ENCODE measurements at regions not wholly inside any gene's neighbourhood (a gene's known extent, or its start where the extent isn't known, plus 50 kb on each side); places are given as distances from the start of the nearest gene placed in this dataset.
"Not testable (repeated sequence)": the region's sequence is repeated elsewhere in the genome, so short reads cannot be mapped to it uniquely, and the experiment has no call there.

GRCh38 chr1:157326173-157326859 lies 188.1 kb upstream of the ETV3 start:
- intact Hi-C loops (cut with micrococcal nuclease), result no loop called here
- H3K4me1 Mint-ChIP-seq (ENCODE audit: low read depth), result no peaks in the 10 kb centered on the region
- DNase-seq (ENCODE audit: low spot score), result no peak
- H3K4me3 Mint-ChIP-seq, result no peak overlapping the region
- no peaks in the 10 kb centered on the region for H3K9me3 Mint-ChIP-seq
- H3K36me3 Mint-ChIP-seq (ENCODE audit: low read depth), result no peaks in the 10 kb centered on the region
- H3K27ac Mint-ChIP-seq, result no peak overlapping the region
- peaks cover 19% of the 10 kb centered on the region for H3K27me3 Mint-ChIP-seq (ENCODE audit: insufficient read depth)

- Mint-ChIP-seq H3K27ac (no peak overlapping the region), H3K9me3 (no peaks in the 10 kb centered on the region), H3K4me1 (ENCODE audit: low read depth) (no peaks in the 10 kb centered on the region), H3K36me3 (ENCODE audit: low read depth) (no peaks in the 10 kb centered on the region), H3K27me3 (ENCODE audit: insufficient read depth) (peaks cover 19% of the 10 kb centered on the region), H3K4me3 (no peak overlapping the region)
- DNase-seq (ENCODE audit: low spot score), result no peak
- intact Hi-C loops (cut with micrococcal nuclease), result no loop called here
Measured at GRCh38 chr1:157325220-157325619, 187.0 kb upstream of the ETV3 start.

- H3K27ac Mint-ChIP-seq; H3K4me1 Mint-ChIP-seq (ENCODE audit: low read depth); H3K4me3 Mint-ChIP-seq; DNase-seq (ENCODE audit: low spot score); intact Hi-C loops (cut with micrococcal nuclease); H3K9me3 Mint-ChIP-seq; H3K36me3 Mint-ChIP-seq (ENCODE audit: low read depth): not testable (repeated sequence)
- peaks cover 15% of the 10 kb centered on the region for H3K27me3 Mint-ChIP-seq (ENCODE audit: insufficient read depth)
Measured at GRCh38 chr1:157321972-157322371, 183.8 kb upstream of the ETV3 start.

GRCh38 chr1:157319567-157319966 lies 181.4 kb upstream of the ETV3 start:
- intact Hi-C loops (cut with micrococcal nuclease), result no loop called here

GRCh38 chr1:157317229-157317628 lies 179.0 kb upstream of the ETV3 start:
- DNase-seq (ENCODE audit: low spot score); intact Hi-C loops (cut with micrococcal nuclease); H3K36me3 Mint-ChIP-seq (ENCODE audit: low read depth); H3K27me3 Mint-ChIP-seq (ENCODE audit: insufficient read depth); H3K27ac Mint-ChIP-seq; H3K4me3 Mint-ChIP-seq; H3K4me1 Mint-ChIP-seq (ENCODE audit: low read depth): not testable (repeated sequence)
- peaks cover 11% of the 10 kb centered on the region for H3K9me3 Mint-ChIP-seq

More at GRCh38 chr1:157319567-157319966, 181.4 kb upstream of the ETV3 start:
- Mint-ChIP-seq H3K27ac (no peak overlapping the region), H3K4me3 (no peak overlapping the region), H3K36me3 (ENCODE audit: low read depth) (no peaks in the 10 kb centered on the region), H3K9me3 (peaks cover 11% of the 10 kb centered on the region), H3K4me1 (ENCODE audit: low read depth) (no peaks in the 10 kb centered on the region), H3K27me3 (ENCODE audit: insufficient read depth) (peaks cover 4% of the 10 kb centered on the region)
- DNase-seq (ENCODE audit: low spot score), result no peak

GRCh38 chr1:157315544-157315943 lies 177.3 kb upstream of the ETV3 start:
- peaks cover 5% of the 10 kb centered on the region for H3K27me3 Mint-ChIP-seq (ENCODE audit: insufficient read depth)
- H3K36me3 Mint-ChIP-seq (ENCODE audit: low read depth), result no peaks in the 10 kb centered on the region
- no peak overlapping the region for H3K27ac Mint-ChIP-seq
- H3K4me1 Mint-ChIP-seq (ENCODE audit: low read depth), result no peaks in the 10 kb centered on the region
- no peak for DNase-seq (ENCODE audit: low spot score)
- H3K9me3 Mint-ChIP-seq, result peaks cover 11% of the 10 kb centered on the region
- H3K4me3 Mint-ChIP-seq, result no peak overlapping the region
- intact Hi-C loops (cut with micrococcal nuclease), result no loop called here

- intact Hi-C loops (cut with micrococcal nuclease), result no loop called here
- no peak overlapping the region for H3K27ac Mint-ChIP-seq
- peaks cover 5% of the 10 kb centered on the region for H3K27me3 Mint-ChIP-seq (ENCODE audit: insufficient read depth)
- peaks cover 11% of the 10 kb centered on the region for H3K9me3 Mint-ChIP-seq
- no peaks in the 10 kb centered on the region for H3K36me3 Mint-ChIP-seq (ENCODE audit: low read depth)
- no peaks in the 10 kb centered on the region for H3K4me1 Mint-ChIP-seq (ENCODE audit: low read depth)
- no peak overlapping the region for H3K4me3 Mint-ChIP-seq
- no peak for DNase-seq (ENCODE audit: low spot score)
Measured at GRCh38 chr1:157314408-157314807, 176.2 kb upstream of the ETV3 start.

- DNase-seq (ENCODE audit: low spot score), result no peak
- Mint-ChIP-seq H3K36me3 (ENCODE audit: low read depth) (no peaks in the 10 kb centered on the region), H3K4me3 (no peak overlapping the region), H3K27ac (no peak overlapping the region), H3K9me3 (peaks cover 11% of the 10 kb centered on the region), H3K4me1 (ENCODE audit: low read depth) (no peaks in the 10 kb centered on the region), H3K27me3 (ENCODE audit: insufficient read depth) (peaks cover 7% of the 10 kb centered on the region)
- intact Hi-C loops (cut with micrococcal nuclease), result no loop called here
Measured at GRCh38 chr1:157313240-157313807, 175.1 kb upstream of the ETV3 start.

- Mint-ChIP-seq H3K27ac (no peak overlapping the region), H3K36me3 (ENCODE audit: low read depth) (no peaks in the 10 kb centered on the region), H3K27me3 (ENCODE audit: insufficient read depth) (peaks cover 7% of the 10 kb centered on the region), H3K9me3 (peaks cover 5% of the 10 kb centered on the region), H3K4me3 (no peak overlapping the region), H3K4me1 (ENCODE audit: low read depth) (no peaks in the 10 kb centered on the region)
- intact Hi-C loops (cut with micrococcal nuclease), result no loop called here
- no peak for DNase-seq (ENCODE audit: low spot score)
Measured at GRCh38 chr1:157312082-157312812, 174.1 kb upstream of the ETV3 start.

GRCh38 chr1:157311730-157312081 lies 173.5 kb upstream of the ETV3 start:
- intact Hi-C loops (cut with micrococcal nuclease), result no loop called here
- Mint-ChIP-seq H3K4me3 (no peak overlapping the region), H3K4me1 (ENCODE audit: low read depth) (no peaks in the 10 kb centered on the region), H3K27me3 (ENCODE audit: insufficient read depth) (peaks cover 7% of the 10 kb centered on the region), H3K27ac (no peak overlapping the region), H3K36me3 (ENCODE audit: low read depth) (no peaks in the 10 kb centered on the region), H3K9me3 (peaks cover 5% of the 10 kb centered on the region)
- DNase-seq (ENCODE audit: low spot score), result no peak

GRCh38 chr1:157310805-157311729 lies 172.9 kb upstream of the ETV3 start:
- H3K9me3 Mint-ChIP-seq; H3K27me3 Mint-ChIP-seq (ENCODE audit: insufficient read depth); H3K36me3 Mint-ChIP-seq (ENCODE audit: low read depth); intact Hi-C loops (cut with micrococcal nuclease); DNase-seq (ENCODE audit: low spot score); H3K27ac Mint-ChIP-seq; H3K4me1 Mint-ChIP-seq (ENCODE audit: low read depth); H3K4me3 Mint-ChIP-seq: not testable (repeated sequence)

- Mint-ChIP-seq H3K27ac (no peak overlapping the region), H3K4me3 (no peak overlapping the region), H3K27me3 (ENCODE audit: insufficient read depth) (peaks cover 7% of the 10 kb centered on the region), H3K9me3 (no peaks in the 10 kb centered on the region), H3K4me1 (ENCODE audit: low read depth) (no peaks in the 10 kb centered on the region), H3K36me3 (ENCODE audit: low read depth) (no peaks in the 10 kb centered on the region)
- DNase-seq (ENCODE audit: low spot score), result no peak
- intact Hi-C loops (cut with micrococcal nuclease), result no loop called here
Measured at GRCh38 chr1:157310401-157310800, 172.2 kb upstream of the ETV3 start.

GRCh38 chr1:157307491-157307890 lies 169.3 kb upstream of the ETV3 start:
- Mint-ChIP-seq H3K4me1 (ENCODE audit: low read depth) (no peaks in the 10 kb centered on the region), H3K36me3 (ENCODE audit: low read depth) (no peaks in the 10 kb centered on the region), H3K27ac (no peak overlapping the region), H3K27me3 (ENCODE audit: insufficient read depth) (peaks cover 8% of the 10 kb centered on the region), H3K9me3 (no peaks in the 10 kb centered on the region), H3K4me3 (no peak overlapping the region)
- intact Hi-C loops (cut with micrococcal nuclease), result no loop called here
- no peak for DNase-seq (ENCODE audit: low spot score)
